ENCODE measurements at regions not wholly inside any gene's neighbourhood (a gene's known extent, or its start where the extent isn't known, plus 50 kb on each side); places are given as distances from the start of the nearest gene placed in this dataset.

- DNase-seq (ENCODE audit: low spot score) (no peak), ATAC-seq (no peak)
- no peak overlapping the region for H3K27ac Mint-ChIP-seq
- no peaks in the 10 kb centered on the region for H3K36me3 Mint-ChIP-seq
- ChIA-PET POLR2A (no interaction called here), CTCF (no interaction called here)
- H3K4me3 Mint-ChIP-seq = no peak overlapping the region
- no peaks in the 10 kb centered on the region for H3K9me3 Mint-ChIP-seq
- H3K27me3 Mint-ChIP-seq (ENCODE audit: low read depth) = no peaks in the 10 kb centered on the region
- no peaks in the 10 kb centered on the region for H3K4me1 Mint-ChIP-seq
- TF ChIP-seq PREB (CRISPR knock-in tag; IDR thresholded peaks at IDR 0.05; ENCODE audit: borderline replicate concordance) = no peak
- no peak for TF ChIP-seq ZNF232 (CRISPR knock-in tag; IDR thresholded peaks at IDR 0.05)
- no peak for TF ChIP-seq E2F4 (CRISPR knock-in tag; IDR thresholded peaks at IDR 0.05; ENCODE audit: borderline replicate concordance, low read depth)
- no peak for TF ChIP-seq SP1 (CRISPR knock-in tag; conservative IDR thresholded peaks at IDR 0.05)
- TF ChIP-seq FOXP4 (CRISPR knock-in tag; IDR thresholded peaks at IDR 0.05) = no peak
- no peak for TF ChIP-seq NFE2L1 (CRISPR knock-in tag; IDR thresholded peaks at IDR 0.05)
- no peak for TF ChIP-seq FOXP1 (CRISPR knock-in tag; IDR thresholded peaks at IDR 0.05; ENCODE audit: borderline replicate concordance)
- TF ChIP-seq JUN (CRISPR knock-in tag; IDR thresholded peaks at IDR 0.05) = no peak
- TF ChIP-seq NR2C2 (CRISPR knock-in tag; IDR thresholded peaks at IDR 0.05) = no peak
These were observed 140.7 kb downstream of the NOL4 start for GRCh38 chr18:34083910-34084535.

GRCh38 chr18:34077599-34077998, 147.1 kb downstream of the NOL4 start:
- DNase-seq (ENCODE audit: low spot score) (no peak), ATAC-seq (no peak)
- ChIA-PET CTCF (interaction anchor here (1.0 to 2.0 kb wide), 2 partner anchors 45 to 238 kb away, joined by 3 to 7 read pairs; no protein-coding TSS in a partner anchor), POLR2A (no interaction called here)
- no peaks in the 10 kb centered on the region for H3K4me1 Mint-ChIP-seq
- H3K36me3 Mint-ChIP-seq = no peaks in the 10 kb centered on the region
- no peak overlapping the region for H3K4me3 Mint-ChIP-seq
- no peaks in the 10 kb centered on the region for H3K9me3 Mint-ChIP-seq
- no peak for TF ChIP-seq PRDM15 (CRISPR knock-in tag; IDR thresholded peaks at IDR 0.05)
- TF ChIP-seq ESRRA (CRISPR knock-in tag; IDR thresholded peaks at IDR 0.05; ENCODE audit: borderline replicate concordance) = no peak
- TF ChIP-seq PREB (CRISPR knock-in tag; IDR thresholded peaks at IDR 0.05; ENCODE audit: borderline replicate concordance) = no peak
- H3K27ac Mint-ChIP-seq = no peak overlapping the region
- no peaks in the 10 kb centered on the region for H3K27me3 Mint-ChIP-seq (ENCODE audit: low read depth)

Data from WTC11 (cell line).